Renal cortical epithelial cell (primary cell): ENCODE measurements at regions not wholly inside any gene's neighbourhood (a gene's known extent, or its start where the extent isn't known, plus 50 kb on each side); places are given as distances from the start of the nearest gene placed in this dataset.

Experiments used
- DNase-seq: peaks from one replicate; pipeline ENCODE4 v3.0.0-alpha.2; 2011; ENCODE audit warnings: low read depth

DNA sequence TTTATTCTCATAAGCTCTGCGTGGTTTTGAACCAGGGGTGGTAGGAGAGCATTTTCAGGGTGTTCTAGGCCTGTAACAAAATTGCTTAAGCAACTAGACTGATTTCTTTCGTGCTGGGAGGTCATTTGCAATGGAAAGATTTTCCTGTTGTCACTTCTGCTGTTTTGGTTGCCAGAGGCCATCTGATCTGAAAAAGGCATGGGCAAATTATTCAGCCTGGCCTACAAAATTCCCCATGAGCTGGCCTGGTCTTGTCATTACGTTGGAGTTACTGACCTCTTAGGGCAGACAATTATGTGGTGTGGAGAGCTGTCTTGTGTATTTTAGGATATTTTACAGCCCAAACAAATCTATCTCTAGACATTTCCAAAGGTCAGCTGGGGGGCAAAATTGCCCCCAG is 444.4 kb upstream of the DAB1 start:
- no peak for DNase-seq

GRCh38 chr1:57866998-57867397 is 443.1 kb upstream of the DAB1 start:
- DNase-seq = peak; percentile 42

DNA sequence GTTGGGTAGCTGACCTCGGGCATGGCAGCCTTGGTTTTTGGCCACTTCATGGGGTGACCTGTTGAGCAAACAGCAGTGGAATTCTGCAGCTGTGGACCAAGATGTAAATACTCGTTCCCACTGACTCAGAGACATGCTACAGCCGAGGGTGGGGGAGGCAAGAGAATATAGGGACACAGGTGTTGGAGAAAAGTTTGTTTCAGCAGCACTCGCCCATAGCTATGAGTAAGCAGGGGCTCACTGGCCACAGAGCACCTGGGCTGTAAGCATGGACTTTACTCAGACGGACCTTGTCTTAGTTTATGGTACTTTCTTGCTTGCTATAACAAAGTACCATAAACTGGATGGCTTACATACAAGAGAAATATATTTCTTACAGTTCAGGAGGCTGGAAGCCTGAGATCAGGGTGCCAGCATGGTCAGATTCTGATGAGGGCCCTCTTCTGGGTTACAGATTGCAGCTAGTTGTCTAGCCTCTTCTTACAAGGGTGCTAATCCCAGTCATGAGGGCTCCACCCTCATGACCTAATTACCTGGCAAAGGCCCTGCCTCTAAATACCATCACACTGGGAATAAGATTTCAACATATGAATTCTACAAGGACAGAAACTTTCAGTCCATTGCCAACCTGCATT is 437.2 kb upstream of the DAB1 start:
- peak; percentile 22 for DNase-seq

GRCh38 chr1:57860325-57860724 is 436.5 kb upstream of the DAB1 start:
- DNase-seq = no peak

- DNase-seq = no peak
These were observed 434.9 kb upstream of the DAB1 start for GRCh38 chr1:57858740-57859139.

DNA sequence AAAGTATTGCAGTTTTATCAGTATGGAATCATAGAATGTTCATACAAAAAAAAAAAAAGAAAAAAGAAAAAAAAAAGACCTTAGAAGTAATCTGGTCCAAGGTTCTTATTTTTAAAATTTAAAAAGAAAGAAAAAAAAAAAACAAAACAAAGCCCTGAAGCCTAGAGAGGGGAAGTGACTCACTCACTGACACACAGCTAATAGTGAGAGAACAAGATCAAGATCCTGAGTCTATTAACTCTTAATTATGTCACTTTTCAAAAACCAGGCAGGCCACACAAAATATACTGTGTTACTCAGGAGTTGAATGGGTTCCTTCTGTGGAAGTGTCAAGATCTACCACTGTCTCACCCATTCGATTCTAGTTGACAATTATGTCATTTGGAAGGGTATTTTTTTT is 433.9 kb upstream of the DAB1 start:
- peak; percentile 57 for DNase-seq

GRCh38 chr1:57854436-57854835 is 430.6 kb upstream of the DAB1 start:
- no peak for DNase-seq

DNA sequence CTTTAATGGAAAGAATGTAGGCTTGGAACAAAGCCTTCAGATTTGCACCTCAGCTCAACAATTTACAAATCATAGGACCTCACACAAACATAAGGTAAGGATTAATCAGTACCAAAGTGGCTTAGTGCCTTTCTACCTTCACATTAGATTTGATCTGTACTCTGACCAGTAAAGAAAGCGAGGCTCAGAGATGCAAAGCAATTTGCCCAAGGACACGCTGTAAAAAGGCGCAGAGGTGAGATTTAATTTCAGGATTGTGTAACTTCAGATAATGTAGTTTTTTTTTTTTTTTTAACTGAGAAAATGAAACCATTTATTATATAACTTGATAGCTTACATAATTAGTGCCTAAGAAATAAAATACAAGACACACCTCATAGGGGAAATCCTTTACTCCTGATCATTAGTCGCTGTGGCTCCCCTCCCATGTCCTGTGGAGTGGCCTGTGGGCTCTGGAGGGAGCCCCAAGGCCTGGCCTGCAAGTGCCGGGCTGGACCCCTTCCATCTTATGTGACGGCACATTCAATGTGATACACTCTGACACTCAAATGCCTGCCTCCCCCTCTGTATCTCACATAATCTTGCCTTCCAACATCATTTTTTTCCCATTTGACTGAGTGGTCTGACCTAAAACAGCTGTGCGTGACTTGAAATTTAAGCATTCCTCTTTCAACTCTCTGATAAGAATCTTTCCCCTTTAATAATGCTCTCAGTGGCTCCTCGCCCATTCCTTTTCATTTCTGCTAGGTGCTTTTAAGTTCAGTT is 426.5 kb upstream of the DAB1 start:
- no peak for DNase-seq

GRCh38 chr1:57848406-57848805 is 424.5 kb upstream of the DAB1 start:
- peak; percentile 88 for DNase-seq

DNA sequence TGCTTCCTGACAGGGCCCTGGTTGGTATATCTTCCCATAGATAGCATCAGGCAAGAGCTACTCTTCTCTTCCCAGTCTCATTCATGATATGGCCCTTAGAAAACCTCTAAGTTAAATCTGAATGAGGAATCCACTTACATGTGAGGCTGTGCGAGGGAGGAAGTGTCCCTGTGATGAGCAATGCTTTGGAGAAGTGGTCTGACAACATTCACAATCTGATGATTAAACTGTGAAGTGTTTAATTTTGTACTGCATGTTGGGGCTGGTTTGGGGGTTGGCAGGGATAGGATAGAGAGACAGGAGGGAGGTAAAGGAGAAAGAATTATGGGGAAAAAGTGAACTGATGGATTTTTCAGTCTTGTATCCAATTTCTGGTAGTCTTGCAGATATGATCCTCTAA is 421.2 kb upstream of the DAB1 start:
- peak; percentile 63 for DNase-seq

- DNase-seq = no peak
These were observed 420.6 kb upstream of the DAB1 start for GRCh38 chr1:57844382-57844980.

DNA sequence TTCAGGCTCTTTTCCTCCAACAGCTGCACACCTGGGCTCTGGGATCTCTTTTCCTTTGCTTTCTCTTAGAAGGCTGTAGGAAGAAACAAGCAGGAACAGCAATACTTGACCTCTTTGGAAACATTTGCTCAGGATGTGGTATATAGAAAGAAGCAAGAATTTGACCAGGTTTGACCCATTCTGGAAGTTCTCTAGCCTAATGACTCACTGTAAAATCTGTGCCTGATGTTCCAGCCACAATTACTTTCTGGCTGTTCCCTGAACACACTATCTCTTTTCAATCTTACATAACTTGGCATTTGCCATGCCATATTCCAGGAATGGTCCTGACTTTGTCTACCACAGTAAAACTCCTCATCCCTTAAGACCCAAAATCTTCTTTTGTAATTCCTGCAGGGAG is 419.9 kb upstream of the DAB1 start:
- DNase-seq = peak; percentile 89

DNA sequence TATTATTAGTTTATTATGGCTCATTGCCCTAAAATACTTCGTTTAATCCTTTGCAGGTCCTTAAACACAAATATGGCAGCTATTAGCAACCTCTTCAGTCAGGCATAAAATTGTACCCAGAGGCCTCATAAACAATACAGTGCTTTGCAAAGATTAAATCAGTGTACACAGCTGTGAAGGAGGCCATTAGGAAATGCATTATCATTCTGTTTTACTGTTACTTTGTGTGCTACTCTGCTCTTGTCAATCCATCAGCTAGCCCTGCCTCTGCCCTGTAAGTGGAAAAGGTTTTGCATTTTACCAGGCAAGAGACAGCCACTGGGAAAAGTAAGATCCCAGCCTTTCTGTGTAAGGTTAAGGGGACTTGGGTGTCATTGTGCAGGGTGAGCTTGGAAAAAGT is 415.7 kb upstream of the DAB1 start:
- DNase-seq = no peak

DNA sequence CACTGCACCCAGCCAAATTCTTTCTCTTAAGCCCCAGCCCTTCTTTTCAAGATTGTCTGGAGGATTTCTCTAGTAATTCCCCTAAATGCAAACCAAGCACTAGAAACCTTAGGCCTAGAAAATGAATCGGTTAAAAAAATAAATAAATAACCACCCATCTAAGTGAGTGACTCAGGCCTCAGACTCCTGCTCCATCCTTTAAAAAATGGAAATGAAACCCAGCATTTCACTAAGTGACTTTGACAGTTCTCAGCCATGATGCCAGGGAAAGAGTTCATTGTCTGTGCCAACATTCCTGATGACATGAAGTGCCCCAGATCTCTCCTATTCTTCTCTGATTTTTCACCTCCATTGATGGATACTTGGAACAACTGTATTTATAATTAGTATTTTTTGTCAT is 415.2 kb upstream of the DAB1 start:
- DNase-seq = peak; percentile 50

- DNase-seq = no peak
These were observed 411.8 kb upstream of the DAB1 start for GRCh38 chr1:57835620-57836019.

DNA sequence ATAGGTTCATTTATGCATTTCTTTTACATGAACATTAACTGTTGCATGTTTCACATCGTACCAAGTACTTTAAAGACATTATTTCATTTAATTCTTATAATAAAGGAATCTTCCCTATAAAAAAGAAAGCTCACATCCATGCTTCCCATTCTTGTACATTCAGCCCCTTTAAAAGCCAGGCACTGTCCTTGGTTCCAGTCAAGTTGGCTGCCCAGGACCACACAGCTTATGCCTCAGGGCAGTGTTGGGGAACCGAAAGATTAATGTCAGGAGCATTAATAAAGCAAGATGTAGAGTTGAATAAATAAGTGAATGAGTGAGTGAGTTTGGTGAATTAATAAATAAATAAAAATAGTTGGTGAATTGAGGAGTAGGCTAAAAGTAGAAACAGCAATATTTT is 409.4 kb upstream of the DAB1 start:
- no peak for DNase-seq

GRCh38 chr1:57832612-57833011 is 408.8 kb upstream of the DAB1 start:
- DNase-seq = no peak

DNA sequence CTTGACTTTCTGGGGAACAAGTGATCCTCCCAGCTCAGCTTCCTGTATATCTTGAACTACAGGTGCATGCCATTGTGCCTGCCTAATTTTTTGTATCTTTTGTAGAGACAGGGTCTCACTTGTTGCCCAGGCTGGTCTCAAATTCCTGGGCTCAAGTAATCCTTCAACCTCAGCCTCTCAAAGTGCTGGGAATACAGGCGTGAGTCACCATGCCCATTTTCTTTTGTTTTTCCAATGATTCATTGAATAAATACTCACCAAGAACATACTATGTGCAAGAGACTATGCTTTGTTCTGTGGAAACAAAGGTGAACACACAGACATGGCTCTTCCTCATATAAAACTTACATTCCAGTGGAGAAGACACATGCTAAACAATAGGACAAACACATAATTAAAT is 407.8 kb upstream of the DAB1 start:
- peak; percentile 95 for DNase-seq

- no peak for DNase-seq
These were observed 402.7 kb upstream of the DAB1 start for GRCh38 chr1:57826535-57826934.

DNA sequence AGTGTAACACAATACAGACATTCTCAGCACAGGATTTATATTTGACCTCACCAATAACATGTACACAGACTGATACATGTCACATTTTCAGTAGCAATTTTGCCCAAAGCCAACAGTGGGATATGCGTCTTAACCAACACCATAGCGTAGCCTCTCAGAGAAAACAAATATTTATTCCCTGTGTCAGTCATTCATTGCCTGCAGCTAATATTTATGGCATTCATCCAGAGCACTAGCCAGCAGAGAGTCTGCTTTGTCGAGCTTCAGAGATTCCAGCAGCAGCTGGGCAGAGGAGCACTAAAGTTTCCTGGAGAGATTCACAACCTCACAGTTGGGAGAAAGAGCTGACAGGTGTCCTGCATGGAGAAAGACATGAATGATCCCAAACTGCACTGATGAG is 400.7 kb upstream of the DAB1 start:
- DNase-seq = peak; percentile 70

- DNase-seq = no peak
These were observed 396.7 kb upstream of the DAB1 start for GRCh38 chr1:57820356-57821095.

DNA sequence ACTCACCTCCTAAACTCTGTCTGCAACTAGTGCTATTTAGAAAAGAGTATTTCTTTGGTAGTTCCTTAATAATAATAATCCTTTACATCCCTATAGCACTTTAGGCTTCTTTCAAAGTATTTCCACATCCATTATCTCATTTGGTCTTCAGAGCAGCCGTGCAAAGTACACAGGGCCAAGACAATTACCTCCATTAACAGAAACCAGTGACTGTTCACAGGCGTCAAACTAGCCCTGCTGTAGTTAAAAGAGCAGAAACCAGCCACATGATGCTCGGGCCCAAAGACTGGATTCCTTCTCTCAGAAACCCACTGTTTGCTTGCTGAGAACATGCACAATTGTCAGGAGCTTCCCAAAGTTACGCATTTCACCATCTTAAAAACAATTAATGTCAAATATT is 396.0 kb upstream of the DAB1 start:
- no peak for DNase-seq

DNA sequence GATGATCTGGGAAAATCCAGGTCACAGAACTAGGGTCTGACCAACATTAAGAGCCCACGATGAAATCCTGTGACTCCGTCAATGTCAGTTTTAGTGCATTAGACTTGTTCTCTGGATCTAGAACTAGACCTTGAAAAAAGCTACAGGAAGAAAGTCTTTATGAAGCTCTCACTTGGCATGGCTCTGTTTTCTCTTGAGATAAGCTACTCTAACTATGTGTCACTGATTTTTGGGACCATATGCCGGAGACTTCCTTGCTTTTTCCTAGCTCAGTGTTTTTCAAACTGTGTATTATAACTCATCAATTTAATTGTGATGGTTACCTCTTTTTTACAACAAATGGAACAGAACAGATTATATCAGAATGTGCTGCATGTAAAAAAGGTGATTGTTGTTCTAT is 379.7 kb upstream of the DAB1 start:
- no peak for DNase-seq
